GM19240 (cell line): ENCODE measurements at regions not wholly inside any gene's neighbourhood (a gene's known extent, or its start where the extent isn't known, plus 50 kb on each side); places are given as distances from the start of the nearest gene placed in this dataset.
"Not testable (repeated sequence)": the region's sequence is repeated elsewhere in the genome, so short reads cannot be mapped to it uniquely, and the experiment has no call there.

ENCODE experiments used
- DNase-seq: peaks from one replicate; pipeline ENCODE4 v3.0.0; 2011; ENCODE audit warnings: low spot score; ENCODE audit not compliant: insufficient read length

DNA sequence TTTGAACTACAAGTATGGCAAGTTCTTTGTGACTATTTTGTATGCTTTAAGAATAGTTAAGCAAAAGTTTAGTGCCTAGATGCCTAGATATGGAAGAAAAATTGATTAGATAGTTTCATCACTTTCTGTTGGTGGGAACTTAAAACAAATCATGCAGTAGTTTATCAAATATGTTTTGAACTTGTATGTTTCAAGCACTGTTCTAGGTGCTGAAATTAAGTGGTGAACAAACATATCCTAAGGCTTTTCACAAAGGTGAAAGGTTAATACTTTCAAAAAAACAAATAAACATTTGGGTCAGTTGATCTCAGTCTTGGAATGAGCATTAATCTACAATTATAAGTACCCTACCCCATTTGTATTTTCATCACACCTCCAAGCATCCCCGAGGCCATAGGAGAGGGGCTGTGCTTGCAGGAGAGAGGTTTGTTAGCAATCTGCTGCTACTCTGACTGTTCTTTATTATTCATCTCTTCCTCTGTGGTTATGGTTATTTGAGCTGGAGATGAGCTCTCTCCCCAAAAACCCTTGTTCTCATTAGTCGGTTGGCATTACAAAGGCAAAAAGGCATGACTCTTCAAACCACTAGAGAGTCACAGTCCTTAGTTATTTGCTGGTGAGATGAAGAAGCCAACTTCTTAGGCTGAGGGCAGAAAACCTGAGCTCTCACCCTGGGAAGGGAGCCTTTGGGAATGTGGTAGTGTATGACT, 103.9 kb upstream of the FHL2 start:
- DNase-seq, result no peak

- DNase-seq, result no peak
Observed at GRCh38 chr2:105498281-105498846, 99.5 kb upstream of the FHL2 start.

- no peak for DNase-seq
Observed at GRCh38 chr2:105497094-105497493, 98.2 kb upstream of the FHL2 start.

- DNase-seq, result no peak
Observed at GRCh38 chr2:105496271-105496670, 97.4 kb upstream of the FHL2 start.

- no peak for DNase-seq
Observed at GRCh38 chr2:105494683-105495425, 96.0 kb upstream of the FHL2 start.

DNA sequence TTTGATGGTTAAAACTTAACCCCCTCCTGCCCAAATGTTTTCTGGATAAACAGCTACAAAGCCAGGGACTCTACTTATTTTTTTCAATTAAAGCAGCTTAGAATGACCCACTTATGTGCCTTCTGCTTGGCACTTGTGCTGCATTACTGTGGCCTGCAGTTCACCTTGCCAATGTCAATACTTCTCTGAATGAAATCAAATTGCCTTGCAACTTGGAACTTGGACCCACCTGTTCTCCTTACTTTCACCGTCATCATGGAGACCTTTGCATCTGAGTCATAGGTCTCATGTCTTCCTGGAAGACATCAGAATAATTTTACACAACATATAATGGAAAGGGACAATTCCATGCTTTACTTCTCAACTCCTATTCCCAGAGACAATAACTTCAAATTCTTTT, 92.1 kb upstream of the FHL2 start:
- DNase-seq, result no peak

- DNase-seq, result no peak
Observed at GRCh38 chr2:105490204-105490603, 91.4 kb upstream of the FHL2 start.

GRCh38 chr2:105489168-105489878, 90.5 kb upstream of the FHL2 start:
- no peak for DNase-seq

DNA sequence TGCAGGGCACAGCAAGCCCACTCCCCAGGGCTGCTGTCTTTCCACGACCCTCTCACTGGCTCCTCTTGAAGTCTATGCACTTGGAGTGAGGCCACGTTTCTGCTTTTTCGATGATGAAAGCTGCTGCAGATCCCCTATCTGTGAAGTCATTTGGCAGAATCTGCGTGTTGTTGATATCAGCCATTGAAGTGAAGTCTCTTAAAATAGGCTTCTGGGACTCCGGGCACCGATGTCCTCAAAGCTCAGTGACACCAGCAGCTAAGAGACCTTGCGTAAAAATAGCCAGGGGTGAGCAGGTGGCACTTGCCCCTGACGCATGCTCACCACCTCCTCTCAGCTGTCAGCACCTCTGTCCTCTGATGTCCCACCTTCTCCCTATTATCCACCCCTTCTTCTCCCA, 89.4 kb upstream of the FHL2 start:
- no peak for DNase-seq

- DNase-seq, result no peak
Observed at GRCh38 chr2:105487142-105488069, 88.6 kb upstream of the FHL2 start.

DNA sequence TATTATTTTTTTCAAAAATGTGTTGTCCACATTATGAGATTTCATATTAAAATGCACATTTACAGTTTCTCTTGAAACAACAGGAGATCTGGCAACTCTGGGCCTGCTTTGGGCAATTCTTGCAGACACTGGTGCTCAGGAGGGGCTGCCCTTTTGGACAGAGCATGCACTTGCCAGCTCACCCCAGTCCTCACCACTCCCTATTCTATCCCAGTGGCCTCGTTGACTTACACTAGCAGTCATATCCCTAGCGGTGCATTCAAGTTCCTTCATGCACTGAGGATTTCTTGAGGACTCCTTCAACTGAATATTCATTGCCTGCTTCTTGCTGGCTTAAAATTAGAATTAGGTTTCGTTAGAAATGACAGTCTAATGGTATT, 87.9 kb upstream of the FHL2 start:
- no peak for DNase-seq

GRCh38 chr2:105478670-105479069, 79.8 kb upstream of the FHL2 start:
- no peak for DNase-seq

DNA sequence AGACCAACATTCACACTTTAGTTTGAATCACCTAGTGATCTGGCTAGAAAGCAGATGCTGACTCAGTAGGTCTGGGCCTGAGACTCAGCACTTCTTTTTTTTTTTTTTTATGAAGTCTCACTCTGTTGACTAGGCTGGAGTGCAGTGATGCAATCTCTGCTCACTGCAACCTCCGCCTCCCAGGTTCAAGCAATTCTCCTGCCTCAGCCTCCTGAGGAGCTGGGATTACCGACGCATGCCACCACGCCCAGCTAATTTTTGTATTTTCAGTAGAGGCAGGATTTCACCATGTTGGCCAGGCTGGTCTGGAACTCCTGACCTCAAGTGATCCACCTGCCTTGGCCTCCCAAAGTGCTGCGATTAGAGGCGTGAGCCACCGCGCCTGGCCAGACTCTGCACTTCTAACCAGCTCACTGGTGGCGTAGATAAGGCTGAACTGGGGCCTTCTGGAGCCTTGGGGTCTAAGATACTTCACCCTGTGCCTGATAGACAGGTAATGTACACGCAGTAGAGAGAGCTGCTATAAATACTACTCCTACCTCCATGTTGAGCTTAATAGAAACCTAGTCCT, 78.3 kb upstream of the FHL2 start:
- not testable (repeated sequence) for DNase-seq

GRCh38 chr2:105473011-105473410, 74.2 kb upstream of the FHL2 start:
- DNase-seq, result no peak

GRCh38 chr2:105470979-105471378, 72.1 kb upstream of the FHL2 start:
- DNase-seq, result no peak

- DNase-seq, result no peak
Observed at GRCh38 chr2:105469781-105470180, 70.9 kb upstream of the FHL2 start.

DNA sequence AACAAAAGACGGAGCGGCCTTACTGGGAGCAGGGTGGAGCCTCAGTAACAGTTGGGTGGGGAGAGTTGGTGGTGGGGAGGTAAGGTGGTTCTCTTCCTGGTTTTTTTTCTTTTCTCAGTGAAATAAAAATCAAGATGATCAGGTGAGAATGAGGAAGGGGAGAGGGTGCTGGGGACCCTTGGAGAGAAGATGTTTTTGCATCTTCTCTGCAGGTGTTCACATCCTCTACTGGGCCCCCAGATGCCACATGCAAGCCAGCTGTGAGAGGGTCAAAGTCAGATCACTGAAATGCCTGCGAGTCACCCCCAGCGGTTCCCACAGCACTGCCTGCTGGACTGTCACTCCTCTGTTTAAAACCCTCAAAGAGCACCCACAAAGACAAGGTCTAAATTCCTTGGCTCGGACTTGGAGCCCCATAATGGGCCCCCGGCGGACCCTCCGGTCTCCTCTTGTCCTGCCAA, 69.8 kb upstream of the FHL2 start:
- DNase-seq, result no peak

DNA sequence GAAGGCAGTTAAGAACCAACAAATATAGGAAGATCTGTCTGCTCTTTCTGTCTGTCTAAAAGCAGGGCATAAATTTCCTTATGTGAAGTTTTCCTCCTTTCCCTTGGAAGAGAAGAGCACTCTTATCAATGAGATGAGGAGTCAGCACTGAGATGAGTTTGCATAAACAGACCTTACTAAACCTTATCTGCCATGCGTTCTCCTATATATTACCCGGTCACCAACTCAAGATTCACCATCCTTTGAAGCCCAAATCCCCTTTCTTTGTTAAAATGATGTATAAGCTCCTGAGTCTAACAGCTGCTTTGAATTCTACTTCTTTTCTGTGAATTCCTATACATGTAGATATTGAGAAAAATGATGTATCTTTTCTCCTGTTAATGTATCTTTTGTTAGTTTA, 65.5 kb upstream of the FHL2 start:
- DNase-seq, result no peak

- DNase-seq, result no peak
Observed at GRCh38 chr2:105460048-105460732, 61.3 kb upstream of the FHL2 start.

DNA sequence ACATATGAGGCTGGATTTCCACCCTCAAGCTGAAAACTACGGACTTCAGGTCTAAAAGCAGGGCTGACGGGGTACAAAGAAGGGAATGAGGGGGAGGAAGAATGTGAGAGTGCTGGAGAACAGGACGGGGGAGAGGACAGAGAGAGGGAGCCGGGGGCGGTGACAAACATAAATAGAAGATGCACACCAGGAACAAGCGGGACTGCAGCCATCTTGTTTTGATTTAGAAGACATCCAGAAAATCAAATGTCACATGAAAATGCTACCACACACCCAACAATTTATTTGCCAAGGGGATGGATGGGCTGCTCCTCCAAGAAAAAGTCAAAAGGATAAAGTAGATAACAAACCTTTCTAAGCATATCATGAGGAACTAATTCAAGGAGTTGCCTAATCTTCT, 59.2 kb upstream of the FHL2 start:
- DNase-seq, result no peak
